Left forelimb (tissue), 1 donor: ENCODE measurements at regions not wholly inside any gene's neighbourhood (a gene's known extent, or its start where the extent isn't known, plus 50 kb on each side); places are given as distances from the start of the nearest gene placed in this dataset.
A peak's percentile ranks its signal among the peaks of the same experiment; 100 is the strongest.
"Not testable (repeated sequence)": the region's sequence is repeated elsewhere in the genome, so short reads cannot be mapped to it uniquely, and the experiment has no call there.

Experiments used
- DNase-seq: peaks from one replicate; pipeline ENCODE4 v3.0.0-alpha.2; 2018; ENCODE audit warnings: low spot score

DNA sequence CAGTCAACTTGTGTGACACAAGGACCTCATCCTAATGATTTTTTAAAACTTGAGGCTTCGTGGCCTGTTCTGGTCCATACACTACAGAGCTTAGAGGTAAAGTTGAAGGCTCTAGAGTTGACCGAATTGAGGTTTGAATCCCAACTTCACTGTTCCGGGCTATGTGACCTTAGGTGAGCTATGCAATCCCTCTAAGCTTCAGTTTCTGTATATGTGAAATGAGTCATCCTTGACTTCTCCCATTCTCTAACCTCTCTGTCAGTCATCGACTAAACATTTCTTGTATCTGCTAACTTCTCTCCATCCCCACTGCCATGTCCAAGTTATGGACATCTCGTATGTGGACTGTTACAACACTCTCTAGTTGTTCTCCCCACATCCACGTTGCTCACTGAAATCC lies 178.2 kb upstream of the TMEM45B start:
- no peak for DNase-seq

DNA sequence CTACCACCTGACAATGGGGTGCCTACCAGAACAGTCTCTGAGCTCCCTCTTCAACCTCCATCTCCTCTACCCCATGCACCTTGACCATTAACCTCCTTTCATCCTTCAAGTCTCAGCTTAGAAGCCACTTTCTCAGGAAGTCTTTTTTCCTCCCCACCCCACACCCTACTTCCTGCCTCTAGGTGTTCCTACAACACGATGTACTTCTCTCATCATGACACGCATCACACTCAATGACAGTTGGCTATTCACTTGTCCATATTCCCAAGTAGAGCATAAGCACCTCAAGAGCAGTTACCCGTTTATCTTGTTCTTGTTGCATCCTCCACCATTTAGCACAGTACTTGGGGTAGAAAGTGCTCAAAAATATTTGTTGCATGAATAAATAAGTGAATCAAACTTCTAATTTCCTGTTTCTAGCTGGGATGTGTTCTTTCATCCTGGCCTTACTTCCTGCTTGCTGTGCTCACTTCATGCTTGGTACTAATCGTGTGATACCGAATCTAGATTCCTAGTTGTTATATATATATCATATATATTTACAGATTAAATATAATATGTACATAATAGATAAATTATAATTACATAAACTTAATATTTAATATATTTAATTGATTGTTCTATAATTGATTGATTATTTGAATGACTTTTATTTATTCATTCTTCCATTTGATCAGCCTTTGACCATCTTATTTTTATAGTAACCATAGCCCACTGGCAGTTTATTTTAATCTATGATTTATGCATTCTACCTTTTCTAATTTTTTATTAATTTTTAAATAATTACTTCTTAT lies 177.5 kb upstream of the TMEM45B start:
- DNase-seq: no peak

DNA sequence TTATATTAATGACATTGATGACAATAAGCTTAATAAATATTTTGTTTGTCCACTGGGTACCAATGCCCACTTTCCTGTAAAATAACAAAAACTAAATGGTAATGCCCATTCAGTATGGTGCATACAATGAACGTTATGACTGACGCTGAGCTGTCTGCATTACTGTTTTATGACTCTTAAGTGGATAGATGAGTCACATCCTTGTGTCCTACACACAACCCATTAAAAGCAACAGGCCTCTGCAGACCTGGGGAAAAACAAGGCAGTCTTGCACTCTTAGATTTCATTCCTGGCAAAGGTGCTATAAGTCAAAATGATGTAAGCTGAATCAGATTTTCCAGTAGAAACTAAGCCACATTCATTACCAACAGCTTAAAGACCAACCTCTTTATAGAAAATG lies 176.3 kb upstream of the TMEM45B start:
- no peak for DNase-seq

- no peak for DNase-seq
Measured at GRCh38 chr11:129640671-129641070, 175.0 kb upstream of the TMEM45B start.

DNA sequence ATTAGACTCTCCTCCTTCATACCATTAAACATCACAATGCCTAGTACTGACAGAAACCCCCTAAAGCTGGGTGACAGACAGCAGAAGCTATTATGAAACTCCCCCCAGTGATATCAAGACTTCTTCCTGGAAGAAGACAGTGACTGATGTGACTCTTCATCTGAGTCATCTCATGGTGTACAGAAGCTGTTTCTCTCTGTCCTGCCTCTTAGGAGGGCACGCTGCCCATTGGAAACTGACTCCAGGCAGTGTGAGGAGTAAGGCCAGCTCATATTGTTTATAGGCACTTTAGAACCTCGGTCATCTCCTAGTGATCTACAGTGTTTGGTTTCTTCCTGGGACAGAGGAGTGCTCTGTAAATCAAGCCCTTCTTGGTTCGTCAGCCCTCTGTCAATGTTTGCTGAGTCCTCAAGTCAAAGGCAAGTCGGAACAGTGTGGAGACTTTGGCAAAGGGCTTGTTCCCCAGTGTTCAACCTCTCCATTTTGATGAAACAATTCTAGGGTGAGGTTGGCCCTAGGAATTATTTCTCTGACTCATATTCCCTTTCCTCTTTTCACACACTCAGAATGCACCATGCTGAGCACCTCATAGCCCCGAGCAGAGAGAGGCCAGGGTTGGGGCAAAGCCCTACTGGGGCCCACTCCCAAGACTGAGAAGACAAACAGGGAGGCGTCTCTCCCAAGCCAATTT lies 172.5 kb upstream of the TMEM45B start:
- DNase-seq: no peak

- no peak for DNase-seq
Measured at GRCh38 chr11:129644326-129644725, 171.3 kb upstream of the TMEM45B start.

DNA sequence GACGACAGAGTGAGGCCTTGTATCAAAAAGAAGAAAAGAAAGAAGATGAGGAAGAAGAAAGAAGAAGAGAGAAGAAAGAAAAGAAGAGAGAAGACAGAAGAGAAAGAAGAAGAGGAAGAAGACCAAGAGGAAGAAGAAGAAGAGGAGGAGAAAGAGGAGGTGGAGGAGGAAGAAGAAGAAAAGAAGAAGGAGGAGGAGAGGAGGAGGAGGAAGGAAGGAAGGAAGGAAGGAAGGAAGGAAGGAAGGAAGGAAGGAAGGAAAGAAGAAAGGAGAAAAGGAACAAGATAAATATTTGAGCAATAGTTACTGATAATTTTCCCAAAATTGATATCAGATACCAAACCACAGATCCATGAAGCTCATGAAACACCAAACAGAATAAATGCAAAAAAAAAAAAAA lies 169.7 kb upstream of the TMEM45B start:
- DNase-seq: no peak

GRCh38 chr11:129650044-129650443 lies 165.6 kb upstream of the TMEM45B start:
- DNase-seq: not testable (repeated sequence)

- DNase-seq: no peak
Measured at GRCh38 chr11:129652835-129653234, 162.8 kb upstream of the TMEM45B start.

DNA sequence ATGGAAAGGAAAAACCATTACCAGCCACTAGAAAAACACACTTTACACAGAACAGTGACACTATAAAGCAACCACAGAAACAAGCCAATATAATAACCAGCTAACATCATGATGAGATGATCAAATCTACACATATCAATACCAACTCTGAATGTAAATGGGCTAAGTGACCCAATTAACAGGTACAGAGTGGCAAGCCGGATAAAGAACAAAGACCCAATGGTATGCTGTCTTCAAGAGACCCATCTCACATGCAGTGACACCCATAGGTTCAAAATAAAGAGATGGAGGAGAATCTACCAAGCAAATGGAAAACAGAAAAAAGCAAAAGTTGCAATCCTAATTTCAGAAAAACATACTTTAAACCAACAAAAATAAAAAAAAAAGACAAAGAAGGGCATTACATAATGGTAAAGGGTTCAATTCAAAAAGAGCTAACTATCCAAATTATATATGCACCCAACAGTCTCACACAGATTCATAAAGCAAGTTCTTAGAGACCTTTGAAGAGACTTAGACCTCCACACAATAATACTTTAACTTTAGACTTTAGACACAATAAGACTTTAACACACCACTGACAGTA lies 160.3 kb upstream of the TMEM45B start:
- no peak for DNase-seq

- DNase-seq: no peak
Measured at GRCh38 chr11:129657866-129658525, 157.7 kb upstream of the TMEM45B start.

DNA sequence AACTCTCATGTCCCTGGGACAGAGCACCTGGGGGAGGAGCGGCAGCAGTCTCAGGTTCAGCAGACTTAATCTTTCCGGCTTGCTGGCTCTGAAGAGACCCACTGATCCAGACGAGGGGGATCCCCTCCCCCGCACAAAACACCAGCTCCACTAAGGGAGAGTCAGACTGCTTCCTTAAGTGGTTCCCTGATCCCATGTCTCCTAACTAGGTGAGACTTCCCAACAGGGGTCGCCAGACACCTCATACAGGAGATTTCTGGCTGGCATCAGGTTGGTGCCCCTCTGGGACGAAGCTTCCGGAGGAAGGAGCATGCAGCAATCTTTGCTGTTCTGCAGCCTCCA lies 157.2 kb upstream of the TMEM45B start:
- no peak for DNase-seq

DNA sequence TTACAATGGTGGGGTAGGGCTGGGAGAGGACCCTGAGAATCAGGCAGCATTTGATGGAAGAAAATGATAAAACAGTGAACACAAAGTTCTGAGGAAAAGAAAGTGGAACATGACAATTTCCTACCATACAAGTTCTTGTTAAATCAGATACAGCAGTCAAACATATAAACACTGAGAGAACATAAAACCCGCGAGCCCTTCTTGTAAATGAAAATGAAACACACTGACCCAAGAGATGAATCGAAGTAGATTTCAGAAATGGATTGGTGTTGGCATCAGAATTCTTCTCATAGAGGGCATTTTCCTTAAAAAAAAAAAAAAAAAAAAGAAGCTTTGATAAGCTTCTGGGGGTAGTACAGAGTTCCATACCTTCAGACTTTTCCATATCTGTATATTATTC lies 134.7 kb upstream of the TMEM45B start:
- no peak for DNase-seq

- no peak for DNase-seq
Measured at GRCh38 chr11:129681344-129682114, 134.1 kb upstream of the TMEM45B start.

DNA sequence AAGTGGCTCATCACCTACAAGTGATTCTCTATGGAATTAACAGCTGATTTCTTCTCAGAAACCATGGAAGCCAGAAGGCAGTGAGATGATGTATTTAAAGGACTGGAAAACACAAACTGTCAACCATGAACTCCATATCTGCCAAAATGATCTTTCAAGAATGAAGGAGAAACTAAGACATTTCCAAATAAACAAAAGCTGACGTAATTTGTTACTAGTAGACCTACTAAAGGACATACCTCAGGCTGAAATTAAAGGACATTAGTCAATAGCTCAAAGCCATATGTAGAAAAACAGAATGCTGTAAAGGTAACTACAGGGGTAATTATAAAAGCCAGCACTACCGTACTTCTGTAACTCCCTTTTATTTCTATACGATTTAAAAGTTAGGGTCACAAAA lies 129.4 kb upstream of the TMEM45B start:
- no peak for DNase-seq

- no peak for DNase-seq
Measured at GRCh38 chr11:129691142-129691541, 124.5 kb upstream of the TMEM45B start.

DNA sequence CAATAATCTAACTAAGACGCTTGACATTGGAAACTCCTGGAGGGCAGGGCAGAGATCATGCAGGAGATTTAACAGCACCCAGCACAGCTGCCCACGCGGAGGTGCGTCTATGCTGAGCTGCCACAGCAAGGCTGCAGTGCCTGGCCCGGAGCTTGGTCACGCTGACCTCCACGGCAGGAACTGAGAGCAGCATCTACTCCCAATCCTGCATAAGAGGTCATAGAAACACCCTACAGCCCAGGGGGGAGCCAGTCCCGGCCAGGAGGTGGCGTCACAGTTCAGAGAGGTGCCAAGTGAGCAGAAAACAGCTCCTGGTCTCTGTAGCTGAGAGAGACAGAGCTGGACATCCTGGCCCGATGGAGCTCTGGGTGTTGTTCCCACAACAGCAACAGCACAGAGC lies 121.1 kb upstream of the TMEM45B start:
- peak; percentile 48 for DNase-seq

GRCh38 chr11:129694966-129695365 lies 120.7 kb upstream of the TMEM45B start:
- peak; percentile 41 for DNase-seq

GRCh38 chr11:129695571-129696308 lies 119.9 kb upstream of the TMEM45B start:
- DNase-seq: peak; percentile 82

DNA sequence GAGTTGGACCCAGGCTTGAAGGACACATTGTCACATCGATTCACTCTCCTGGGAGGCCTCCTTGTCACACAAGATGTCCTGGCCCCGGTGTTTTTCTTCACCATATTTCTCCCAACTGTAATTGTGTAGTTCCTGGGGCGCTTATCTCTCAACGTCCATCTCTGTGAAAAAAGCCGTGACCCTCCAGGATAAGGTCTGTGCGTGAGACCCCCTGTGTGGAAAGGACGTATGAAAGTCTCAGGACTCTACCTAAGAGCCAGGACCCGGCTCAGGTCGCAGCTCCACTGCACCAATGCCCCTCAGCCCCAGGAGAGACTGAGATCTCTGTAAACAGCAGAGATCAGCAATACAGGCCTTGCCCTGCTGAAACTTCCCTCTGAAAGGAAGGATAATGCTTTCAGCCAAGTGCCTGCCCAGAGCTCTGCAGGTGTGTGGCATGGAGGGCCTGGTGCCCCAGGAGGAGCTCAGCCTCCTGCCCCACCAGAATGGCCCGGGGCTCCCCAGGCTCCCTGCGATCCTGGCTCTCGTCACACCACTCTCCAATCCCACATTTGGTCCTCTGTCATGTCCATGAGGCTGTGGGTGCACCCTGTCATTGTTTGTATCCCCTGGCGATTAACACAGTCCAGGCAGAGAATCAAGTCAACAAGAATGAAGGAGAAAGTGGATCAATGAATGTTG lies 119.2 kb upstream of the TMEM45B start:
- DNase-seq: peak; percentile 54

- peak; percentile 28 for DNase-seq
Measured at GRCh38 chr11:129698212-129698611, 117.4 kb upstream of the TMEM45B start.
